Left hindlimb (tissue), 1 donor: ENCODE measurements at regions not wholly inside any gene's neighbourhood (a gene's known extent, or its start where the extent isn't known, plus 50 kb on each side); places are given as distances from the start of the nearest gene placed in this dataset.
A peak's percentile ranks its signal among the peaks of the same experiment; 100 is the strongest.

Source experiments
- DNase-seq: peaks from one replicate; pipeline ENCODE4 v3.0.0-alpha.2; 2018

- DNase-seq = no peak
Measured at GRCh38 chr15:70258369-70259027, 160.8 kb upstream of the TLE3 start.

- DNase-seq = no peak
Measured at GRCh38 chr15:70257573-70258248, 160.0 kb upstream of the TLE3 start.

DNA sequence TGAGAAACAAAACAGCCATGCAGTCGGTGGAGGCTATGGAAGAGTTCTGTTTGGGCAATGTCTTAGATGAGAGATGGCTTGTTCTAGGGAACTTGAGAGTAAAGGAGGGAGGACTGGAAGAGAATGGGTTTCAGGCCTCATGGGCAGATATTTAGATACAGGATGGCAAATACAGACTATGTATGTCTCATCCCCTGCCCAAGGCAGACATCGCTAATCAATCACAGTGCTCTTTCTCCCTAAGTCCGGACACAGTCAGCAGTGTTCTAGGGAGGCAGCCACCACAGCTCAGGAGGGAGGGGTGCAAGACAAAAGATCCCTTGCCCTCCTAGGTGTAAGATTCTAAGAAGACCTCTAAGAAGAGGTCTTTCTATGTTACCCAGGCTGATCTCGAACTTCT is 159.3 kb upstream of the TLE3 start:
- no peak for DNase-seq

DNA sequence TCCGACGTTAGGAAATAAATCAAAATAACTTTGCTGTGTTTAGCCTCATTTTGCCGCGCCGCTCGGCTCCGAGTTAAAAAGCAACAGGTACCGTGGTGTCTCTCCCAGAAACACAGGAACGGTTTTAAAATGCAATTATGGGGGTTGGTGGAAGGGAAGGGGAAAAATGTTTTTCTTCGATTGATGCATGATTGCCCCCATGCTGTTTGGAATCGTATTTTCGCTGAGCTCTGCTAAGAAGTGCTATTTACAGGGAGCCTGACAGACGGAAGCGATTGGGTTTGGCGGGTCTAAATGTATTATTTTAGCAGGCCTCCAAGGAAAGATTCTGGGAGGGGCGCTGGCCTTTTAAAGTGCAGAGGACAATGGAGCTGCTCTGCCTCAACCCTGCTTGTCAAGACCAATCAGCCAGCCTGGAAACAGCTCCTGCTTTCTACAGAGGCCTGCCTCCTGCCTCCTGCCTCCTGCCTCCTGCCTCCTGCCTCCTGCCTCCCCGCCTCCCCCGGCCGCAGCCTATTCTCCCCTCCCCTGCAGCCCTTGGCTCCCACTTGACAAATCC is 156.7 kb upstream of the TLE3 start:
- peak; percentile 51 for DNase-seq

GRCh38 chr15:70253461-70254156 is 155.9 kb upstream of the TLE3 start:
- peak; percentile 26 for DNase-seq

DNA sequence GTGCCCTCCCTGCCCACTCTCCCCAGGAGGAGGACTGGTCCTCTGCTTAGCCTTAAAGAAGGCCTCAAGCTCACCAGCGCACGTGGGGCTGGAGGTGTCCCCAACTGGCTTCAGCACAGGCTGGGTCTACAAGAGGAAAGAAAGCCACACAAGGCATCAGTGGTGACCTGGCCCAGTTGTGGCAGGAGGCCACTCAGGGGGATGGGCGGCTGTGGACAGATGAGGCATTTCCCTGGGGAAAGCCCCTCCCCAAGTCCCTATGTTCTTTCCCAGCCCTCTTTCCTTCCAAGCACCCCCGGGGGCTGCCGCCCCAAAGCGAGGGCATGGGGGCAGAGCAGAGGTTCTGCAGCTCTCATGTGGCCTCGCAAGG is 155.2 kb upstream of the TLE3 start:
- peak; percentile 30 for DNase-seq

DNA sequence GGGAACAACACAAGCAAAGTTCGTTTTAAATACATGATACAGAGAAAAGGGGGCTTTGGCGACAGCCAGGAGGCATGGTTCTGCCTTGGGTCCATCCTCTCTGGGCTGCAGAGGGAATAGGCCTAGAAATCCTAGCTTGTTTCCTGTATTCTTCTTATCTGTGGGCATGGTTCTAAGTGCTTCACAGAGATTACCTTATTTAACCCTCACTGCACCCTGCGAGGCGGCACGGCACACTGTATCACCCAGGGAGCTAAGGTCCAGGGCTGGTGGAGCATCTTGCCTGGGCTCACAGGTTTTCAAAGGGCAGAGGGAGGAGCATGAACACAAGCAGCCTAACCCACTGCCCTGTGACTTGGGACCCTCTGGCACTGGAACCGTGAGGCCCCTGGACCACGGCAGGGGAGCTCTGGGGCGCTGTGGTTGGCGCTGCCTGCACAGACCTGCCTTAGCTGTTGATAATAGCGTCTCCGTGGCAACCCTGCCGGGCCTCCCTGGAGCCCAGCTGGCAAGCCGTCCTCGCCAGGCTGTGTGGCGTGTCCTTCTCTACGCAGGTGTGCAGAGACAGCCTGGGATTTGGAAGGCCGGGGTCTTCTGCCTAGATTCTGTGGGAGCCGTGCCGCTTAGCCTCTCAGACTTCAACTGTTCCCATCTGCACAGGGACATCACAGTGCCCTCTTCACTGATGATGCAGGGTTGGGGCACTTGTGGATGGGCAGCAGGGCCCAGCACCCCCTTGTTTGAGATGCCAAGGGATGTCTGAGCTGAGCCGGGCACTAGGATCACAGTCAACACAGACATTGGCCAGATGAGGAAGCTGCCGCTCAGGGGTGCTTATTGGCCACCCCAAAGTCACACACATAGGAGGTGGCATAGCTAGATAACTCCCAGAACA is 154.6 kb upstream of the TLE3 start:
- peak; percentile 24 for DNase-seq

DNA sequence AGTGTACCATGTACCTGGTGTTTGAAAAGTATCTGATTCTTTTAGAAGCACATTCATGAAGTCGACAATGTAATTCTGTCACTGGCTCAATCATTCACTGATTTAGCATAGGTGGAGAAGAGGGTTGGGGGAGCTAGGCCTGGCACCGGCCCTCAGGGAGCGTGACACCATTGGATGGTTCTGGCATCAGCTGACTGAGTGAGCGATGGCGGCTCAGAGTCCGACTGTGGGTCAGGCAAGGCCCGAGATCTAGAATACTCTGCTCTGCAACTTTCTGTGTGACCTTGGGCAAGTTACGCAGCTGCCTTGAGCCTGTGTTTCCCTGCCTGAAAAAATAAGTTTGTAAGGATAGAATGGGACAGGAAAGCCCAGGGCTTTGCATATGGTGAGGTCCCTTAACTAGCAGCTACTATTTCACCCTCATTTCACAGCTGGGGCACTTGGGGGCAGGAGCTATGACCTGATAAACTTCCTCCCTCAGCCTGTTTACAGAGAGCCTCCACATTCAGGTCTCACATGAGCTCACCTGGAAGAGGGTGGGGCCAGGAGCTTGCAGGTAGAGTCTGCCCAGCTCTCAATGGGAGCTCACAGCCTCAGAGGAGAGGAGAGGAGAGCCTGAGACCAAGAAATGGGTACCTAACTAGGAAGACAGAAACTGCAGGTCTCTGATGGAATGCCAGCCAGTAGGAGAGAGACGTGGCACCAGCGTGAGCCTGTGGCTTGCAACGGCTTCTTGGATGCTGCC is 153.7 kb upstream of the TLE3 start:
- DNase-seq = peak; percentile 6

DNA sequence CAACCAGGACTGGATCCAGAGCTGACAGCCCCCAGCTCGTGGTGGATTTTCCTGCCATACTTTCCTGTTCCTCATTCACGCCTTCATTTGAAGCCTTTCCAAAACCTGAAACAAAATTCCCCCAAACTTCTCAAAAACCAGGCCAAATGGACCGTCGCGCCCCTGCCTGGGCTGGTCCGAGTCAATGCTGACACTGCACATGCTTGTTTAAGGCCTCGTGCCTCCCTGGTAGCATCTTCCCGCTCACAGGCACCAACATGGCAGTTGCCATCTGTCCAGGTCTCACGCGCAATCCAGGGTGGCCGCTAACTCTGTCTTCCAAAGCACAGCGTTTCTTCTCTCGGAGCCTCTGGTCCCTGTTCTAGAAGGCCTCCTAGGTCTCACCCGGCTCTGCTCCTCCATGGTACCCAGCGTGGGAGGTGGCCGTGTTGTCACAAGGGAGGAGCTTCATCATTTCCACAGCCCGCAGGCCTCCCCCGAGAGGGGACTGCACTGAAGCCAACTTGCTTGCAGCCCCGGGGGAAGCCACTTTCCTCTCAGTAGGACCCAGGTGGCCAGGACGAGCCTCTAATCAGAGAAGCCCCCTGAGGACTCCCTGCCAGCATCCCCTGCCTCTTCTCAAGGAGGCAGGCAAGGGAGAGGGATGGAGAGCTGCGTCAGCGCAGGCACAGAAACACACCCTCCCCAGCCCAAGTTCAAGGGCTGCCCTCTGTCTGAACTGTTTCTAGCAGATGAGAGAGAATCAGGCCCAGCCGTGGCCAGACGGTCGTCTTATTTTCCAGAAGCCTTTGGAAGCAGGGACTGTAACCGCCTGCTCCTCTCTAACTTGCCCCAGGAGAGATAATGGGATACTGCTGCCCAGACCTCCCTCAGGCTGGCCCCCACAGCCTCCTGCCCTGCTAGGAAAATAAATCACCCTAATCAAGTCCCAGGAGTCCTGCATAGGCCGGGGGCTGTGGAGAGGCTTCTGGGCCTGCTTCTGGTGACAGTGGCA is 152.8 kb upstream of the TLE3 start:
- DNase-seq = peak; percentile 54

DNA sequence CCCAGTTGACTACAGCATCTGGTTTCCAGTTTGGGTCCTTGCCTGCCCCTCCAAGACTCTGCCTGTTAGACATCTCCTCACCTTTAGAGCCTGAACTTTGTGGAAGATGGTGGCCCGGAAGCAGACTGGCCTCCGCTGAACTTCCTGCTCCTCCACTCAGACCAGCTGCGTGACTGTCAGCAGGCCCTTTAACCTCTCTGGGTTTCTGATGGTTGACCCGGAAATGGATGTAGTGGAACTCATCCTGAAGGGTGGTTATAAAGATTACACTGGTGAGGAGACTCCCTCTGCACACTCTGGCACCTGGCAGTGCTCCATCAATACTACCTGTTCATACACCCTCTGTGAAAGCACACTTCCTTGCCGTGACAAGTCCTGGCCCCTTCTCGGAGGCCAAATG is 151.9 kb upstream of the TLE3 start:
- DNase-seq = peak; percentile 17

- peak; percentile 28 for DNase-seq
Measured at GRCh38 chr15:70248116-70249025, 150.7 kb upstream of the TLE3 start.

- DNase-seq = peak; percentile 18
Measured at GRCh38 chr15:70247281-70247680, 149.6 kb upstream of the TLE3 start.

DNA sequence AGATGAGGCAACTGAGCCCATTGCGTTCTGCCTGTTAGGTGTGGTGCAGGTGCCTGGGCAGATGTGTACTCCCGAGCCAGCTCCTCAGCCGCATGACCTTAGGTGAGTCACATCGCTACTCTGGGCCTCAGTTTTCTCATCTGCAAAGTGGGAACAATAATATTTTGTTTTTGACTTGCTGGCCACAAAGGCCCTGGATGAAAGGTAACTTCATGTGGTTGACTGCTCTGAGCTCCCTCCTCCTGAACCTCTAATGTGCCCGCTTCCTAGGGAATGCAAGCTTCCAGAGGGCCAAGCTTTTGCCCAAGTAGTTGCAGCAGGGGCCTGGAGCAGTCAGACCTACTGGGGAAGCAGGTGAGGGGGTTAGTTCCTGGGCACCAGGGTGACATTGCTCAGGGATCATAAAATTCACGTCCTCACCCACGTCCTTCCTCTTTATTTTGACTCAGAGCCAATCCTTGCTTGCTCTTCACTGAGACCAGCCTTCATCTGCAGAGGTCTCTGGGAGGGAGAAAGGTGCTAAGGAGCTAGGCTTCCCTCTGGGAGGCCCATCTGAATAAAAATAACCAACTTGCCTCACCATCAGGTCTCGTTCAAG is 149.0 kb upstream of the TLE3 start:
- peak; percentile 3 for DNase-seq

GRCh38 chr15:70245932-70246622 is 148.4 kb upstream of the TLE3 start:
- peak; percentile 25 for DNase-seq

DNA sequence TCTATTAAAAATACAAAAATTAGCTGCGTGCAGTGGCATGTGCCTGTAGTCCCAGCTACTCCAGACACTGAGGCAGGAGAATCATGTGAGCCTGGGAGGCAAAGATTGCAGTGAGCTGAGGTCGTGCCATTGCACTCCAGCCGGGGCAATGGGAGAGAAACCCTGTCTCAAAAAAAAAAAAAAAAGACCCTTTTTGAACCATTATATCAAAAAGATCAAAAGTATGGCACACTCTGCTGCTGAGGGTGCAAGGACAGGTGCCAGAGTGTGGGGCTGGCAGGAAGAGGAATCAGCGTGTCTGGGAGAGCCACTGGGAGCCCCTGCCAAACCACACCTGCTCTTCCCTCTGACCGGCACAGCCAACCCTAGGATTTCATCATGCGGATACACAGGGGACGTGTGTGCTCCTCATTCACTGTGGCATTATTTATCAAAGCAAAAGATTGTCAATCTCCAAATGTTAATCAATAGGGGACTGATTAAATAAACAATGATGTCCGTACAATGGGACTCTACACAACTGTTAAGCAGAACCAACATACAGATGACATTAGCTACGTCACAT is 147.3 kb upstream of the TLE3 start:
- no peak for DNase-seq

- peak; percentile 29 for DNase-seq
Measured at GRCh38 chr15:70243686-70244540, 146.2 kb upstream of the TLE3 start.
